ENCODE measurements at regions not wholly inside any gene's neighbourhood (a gene's known extent, or its start where the extent isn't known, plus 50 kb on each side); places are given as distances from the start of the nearest gene placed in this dataset.

- Histone ChIP-seq H3K4me1 (ENCODE audit: insufficient read depth, low read length) (no peaks in the 10 kb centered on the region), H3K23me2 (ENCODE audit: insufficient read length, low read depth, low read length, poor library complexity, severe bottlenecking) (no peaks in the 10 kb centered on the region)
- no peak overlapping the region for H3K27ac Mint-ChIP-seq
Observed at GRCh38 chr9:99588299-99588698, 233.4 kb upstream of the NR4A3 start.

More at GRCh38 chr9:99588299-99588698, 233.4 kb upstream of the NR4A3 start:
- H3K27me3 ChIP-seq (ENCODE audit: insufficient read depth, low read length): no peaks in the 10 kb centered on the region; the same call in 1 of the 2 replicates
- H3K14ac ChIP-seq (ENCODE audit: insufficient read depth, low read length): no peak overlapping the region
- no peaks in the 10 kb centered on the region for H3K79me2 ChIP-seq (ENCODE audit: insufficient read depth, low read length)
- no peak overlapping the region for H3K4me2 ChIP-seq (ENCODE audit: insufficient read depth, insufficient read length, low read length)
- no CpG with 5 or more reads among the region's 3 CpGs for WGBS (ENCODE audit: extremely low coverage, insufficient read length, low lambda C conversion rate)
- no peak overlapping the region for H2BK20ac ChIP-seq (ENCODE audit: low read depth, low read length, poor library complexity, severe bottlenecking)
- H3K4ac ChIP-seq (ENCODE audit: low read depth, low read length): no peak overlapping the region
- H3K9me3 ChIP-seq (ENCODE audit: control insufficient read depth, low read depth, low read length): no peaks in the 10 kb centered on the region
- H3K27me3 Mint-ChIP-seq (ENCODE audit: low read depth): no peaks in the 10 kb centered on the region
- no peak overlapping the region for H4K8ac ChIP-seq (replicated peaks; ENCODE audit: insufficient read length, low read depth, low read length)
- H3K56ac ChIP-seq (ENCODE audit: insufficient read length, low read depth, low read length): no peak overlapping the region
- H2AK5ac ChIP-seq (ENCODE audit: insufficient read length, low read length): no peak overlapping the region
- TF ChIP-seq, protein P1, sequence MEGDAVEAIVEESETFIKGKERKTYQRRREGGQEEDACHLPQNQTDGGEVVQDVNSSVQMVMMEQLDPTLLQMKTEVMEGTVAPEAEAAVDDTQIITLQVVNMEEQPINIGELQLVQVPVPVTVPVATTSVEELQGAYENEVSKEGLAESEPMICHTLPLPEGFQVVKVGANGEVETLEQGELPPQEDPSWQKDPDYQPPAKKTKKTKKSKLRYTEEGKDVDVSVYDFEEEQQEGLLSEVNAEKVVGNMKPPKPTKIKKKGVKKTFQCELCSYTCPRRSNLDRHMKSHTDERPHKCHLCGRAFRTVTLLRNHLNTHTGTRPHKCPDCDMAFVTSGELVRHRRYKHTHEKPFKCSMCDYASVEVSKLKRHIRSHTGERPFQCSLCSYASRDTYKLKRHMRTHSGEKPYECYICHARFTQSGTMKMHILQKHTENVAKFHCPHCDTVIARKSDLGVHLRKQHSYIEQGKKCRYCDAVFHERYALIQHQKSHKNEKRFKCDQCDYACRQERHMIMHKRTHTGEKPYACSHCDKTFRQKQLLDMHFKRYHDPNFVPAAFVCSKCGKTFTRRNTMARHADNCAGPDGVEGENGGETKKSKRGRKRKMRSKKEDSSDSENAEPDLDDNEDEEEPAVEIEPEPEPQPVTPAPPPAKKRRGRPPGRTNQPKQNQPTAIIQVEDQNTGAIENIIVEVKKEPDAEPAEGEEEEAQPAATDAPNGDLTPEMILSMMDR (conservative IDR thresholded peaks at IDR 0.05): no peak
- no peak overlapping the region for H4K5ac ChIP-seq (ENCODE audit: insufficient read length, low read depth, low read length)
- no peak overlapping the region for H3K27ac ChIP-seq (ENCODE audit: insufficient read length, low read depth, low read length)
- H3T11ph ChIP-seq (ENCODE audit: low read length): no peak overlapping the region
- H3K23ac ChIP-seq (ENCODE audit: insufficient read length, low read depth, low read length): no peak overlapping the region
- no peaks in the 10 kb centered on the region for H3K4me1 Mint-ChIP-seq
- no peak overlapping the region for H2BK5ac ChIP-seq (ENCODE audit: insufficient read length, low read length)
- H3K9me3 Mint-ChIP-seq: peaks cover 8 to 10% of the 10 kb centered on the region in 2 experiments; a peak in 4 of 5 replicates
- no peak for DNase-seq
- no peak overlapping the region for H3K18ac ChIP-seq (ENCODE audit: insufficient read length, low read depth, low read length)
- H4K91ac ChIP-seq (ENCODE audit: insufficient read length, low read depth, low read length): no peak overlapping the region
- H3K9ac ChIP-seq (ENCODE audit: extremely low read depth, insufficient read length, low read length): no peak overlapping the region
- H2BK12ac ChIP-seq (ENCODE audit: insufficient read length, low read depth, low read length): no peak overlapping the region
- peaks cover 1 to 6% (median 4%) of the 10 kb centered on the region in 3 experiments; a peak in 3 of 7 replicates for H3K36me3 Mint-ChIP-seq (ENCODE audit: insufficient read depth in 1 of 3, low read depth in 3 of 3)
- H2AFZ ChIP-seq (ENCODE audit: low read length): no peak overlapping the region
- H4K20me1 ChIP-seq (ENCODE audit: control insufficient read depth, insufficient read depth, insufficient read length): no peaks in the 10 kb centered on the region
- H3K79me1 ChIP-seq (ENCODE audit: insufficient read depth, low read depth, low read length, poor library complexity, severe bottlenecking): no peaks in the 10 kb centered on the region
- H3K4me3 Mint-ChIP-seq: no peak overlapping the region
- no peak overlapping the region for H2BK120ac ChIP-seq (ENCODE audit: low read depth, low read length, poor library complexity, severe bottlenecking)
- H2BK15ac ChIP-seq (ENCODE audit: low read depth, low read length): no peak overlapping the region
